ENCODE measurements at regions not wholly inside any gene's neighbourhood (a gene's known extent, or its start where the extent isn't known, plus 50 kb on each side); places are given as distances from the start of the nearest gene placed in this dataset.

- FAIRE-seq (no peak), ATAC-seq (no peak), DNase-seq (ENCODE audit: low read depth in 1 of 2, low spot score in 1 of 2) (no peak)
- H3K27ac ChIP-seq, result no peak overlapping the region
- POLR2A ChIA-PET, result no interaction called here
- H3K4me3 ChIP-seq, result no peak overlapping the region
- H3K4me1 ChIP-seq, result no peaks in the 10 kb centered on the region
- H3K4me2 ChIP-seq, result no peak overlapping the region
- WGBS (ENCODE audit: missing lambda C conversion rate), result 34% methylated on average over 2 of the region's 2 CpGs
- CTCF ChIA-PET, result interaction anchor here (0.6 kb wide), 1 partner anchor 25 kb away, joined by 3 read pairs; no protein-coding TSS in a partner anchor
- TF ChIP-seq EP300 (IDR thresholded peaks at IDR 0.05), result no peak
- no peak for TF ChIP-seq KDM5A (IDR thresholded peaks at IDR 0.05)
- no peak for TF ChIP-seq POLR2A (IDR thresholded peaks at IDR 0.05; ENCODE audit: low read length)
- TF ChIP-seq HES2 (IDR thresholded peaks at IDR 0.05), result no peak
- TF ChIP-seq HEYL (CRISPR knock-in tag; IDR thresholded peaks at IDR 0.05), result no peak
- no peak for TF ChIP-seq ZC3H11A (IDR thresholded peaks at IDR 0.05)
- no peak for TF ChIP-seq HOXB5 (CRISPR knock-in tag; IDR thresholded peaks at IDR 0.05)
- no peak for TF ChIP-seq BCL3 (IDR thresholded peaks at IDR 0.05)
- no peak for TF ChIP-seq USF2 (IDR thresholded peaks at IDR 0.05)
- no peak for TF ChIP-seq RCOR1 (IDR thresholded peaks at IDR 0.05; ENCODE audit: low read depth, low read length)
- H3K9me3 ChIP-seq, result no peaks in the 10 kb centered on the region
Measured at GRCh38 chr7:125605241-125605640, 675.6 kb upstream of the POT1 start.

GRCh38 chr7:125602441-125602840 is 672.8 kb upstream of the POT1 start:
- Histone ChIP-seq H3K4me1 (no peaks in the 10 kb centered on the region), H3K9me3 (no peaks in the 10 kb centered on the region), H3K4me3 (no peak overlapping the region), H3K4me2 (no peak overlapping the region), H3K27ac (no peak overlapping the region)
- CTCF ChIA-PET, result no interaction called here
- POLR2A ChIA-PET, result no interaction called here
- 10% methylated on average over 1 of the region's 1 CpG for WGBS (ENCODE audit: missing lambda C conversion rate)
- no peak for FAIRE-seq
- TF ChIP-seq HOXB13 (CRISPR knock-in tag; IDR thresholded peaks at IDR 0.05; ENCODE audit: low read depth) (no peak), REST (IDR thresholded peaks at IDR 0.05) (no peak), ELK1 (IDR thresholded peaks at IDR 0.05; ENCODE audit: low read depth, low read length) (no peak), JUNB (IDR thresholded peaks at IDR 0.05) (no peak), MYC (IDR thresholded peaks at IDR 0.05; ENCODE audit: borderline replicate concordance, low read length) (no peak), HDAC2 (IDR thresholded peaks at IDR 0.05) (no peak)
- DNase-seq (ENCODE audit: low read depth in 1 of 2, low spot score in 1 of 2), result no peak
- no peak for ATAC-seq

- Histone ChIP-seq H3K27ac (no peak overlapping the region), H3K4me2 (no peak overlapping the region), H3K9me3 (no peaks in the 10 kb centered on the region), H3K4me3 (no peak overlapping the region), H3K4me1 (no peaks in the 10 kb centered on the region)
- no peak for DNase-seq (ENCODE audit: low read depth in 1 of 2, low spot score in 1 of 2)
- TF ChIP-seq EP300 (IDR thresholded peaks at IDR 0.05), result no peak
- TF ChIP-seq USF2 (IDR thresholded peaks at IDR 0.05), result no peak
- TF ChIP-seq CBX8 (IDR thresholded peaks at IDR 0.05), result no peak
- TF ChIP-seq KDM5A (IDR thresholded peaks at IDR 0.05), result no peak
- no peak for TF ChIP-seq CBX2 (IDR thresholded peaks at IDR 0.05; ENCODE audit: borderline replicate concordance, low read depth)
- no peak for TF ChIP-seq ZFP36 (IDR thresholded peaks at IDR 0.05; ENCODE audit: borderline replicate concordance, partially characterized antibody)
- TF ChIP-seq TFCP2L1 (CRISPR knock-in tag; IDR thresholded peaks at IDR 0.05), result no peak
- TF ChIP-seq FOXS1 (CRISPR knock-in tag; IDR thresholded peaks at IDR 0.05), result no peak
- no peak for TF ChIP-seq HDAC2 (IDR thresholded peaks at IDR 0.05)
- TF ChIP-seq MAX (IDR thresholded peaks at IDR 0.05), result no peak
- TF ChIP-seq ZSCAN20 (CRISPR knock-in tag; IDR thresholded peaks at IDR 0.05), result no peak
- no peak for TF ChIP-seq MAFK (IDR thresholded peaks at IDR 0.05; ENCODE audit: partially characterized antibody)
- ATAC-seq, result no peak
- FAIRE-seq, result no peak
- CTCF ChIA-PET, result no interaction called here
- 9% methylated on average over 3 of the region's 3 CpGs for WGBS (ENCODE audit: missing lambda C conversion rate)
- POLR2A ChIA-PET, result no interaction called here
Measured at GRCh38 chr7:125599387-125599786, 669.8 kb upstream of the POT1 start.
